ENCODE measurements at regions not wholly inside any gene's neighbourhood (a gene's known extent, or its start where the extent isn't known, plus 50 kb on each side); places are given as distances from the start of the nearest gene placed in this dataset.

DNA sequence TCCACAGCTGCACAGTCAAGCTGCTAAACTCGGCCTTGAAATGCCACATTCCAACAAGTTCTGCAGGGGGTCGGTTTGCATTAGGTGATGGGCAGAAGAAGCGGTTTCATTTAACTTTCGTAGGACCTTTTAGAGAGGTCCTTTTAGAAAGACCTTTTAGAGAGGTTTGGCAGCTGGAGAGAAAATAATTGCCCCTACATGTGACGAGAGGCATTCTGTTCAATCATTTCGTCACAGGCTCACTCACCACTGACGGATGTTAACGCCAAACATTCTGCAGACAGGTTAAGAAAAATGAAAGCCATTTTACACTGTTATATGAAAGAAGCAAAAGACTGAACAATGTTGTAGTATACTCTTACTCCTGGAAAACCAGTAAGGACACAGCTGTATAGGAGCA lies 76.5 kb upstream of the ZNF423 start:
- in situ Hi-C loops (cut with MboI; ENCODE audit: low sequenced_read_pairs, unreplicated experiment), result no loop called here
- TF ChIP-seq CTCF (IDR thresholded peaks at IDR 0.05; ENCODE audit: borderline replicate concordance, control extremely low read depth, extremely low read depth, insufficient read depth, missing control alignments), result no peak
- no peak for DNase-seq (ENCODE audit: low spot score)

GRCh38 chr16:49932946-49933345 lies 77.0 kb upstream of the ZNF423 start:
- in situ Hi-C loops (cut with MboI; ENCODE audit: low sequenced_read_pairs, unreplicated experiment), result no loop called here
- DNase-seq (ENCODE audit: low spot score), result no peak
- no peak for TF ChIP-seq CTCF (IDR thresholded peaks at IDR 0.05; ENCODE audit: borderline replicate concordance, control extremely low read depth, extremely low read depth, insufficient read depth, missing control alignments)

DNA sequence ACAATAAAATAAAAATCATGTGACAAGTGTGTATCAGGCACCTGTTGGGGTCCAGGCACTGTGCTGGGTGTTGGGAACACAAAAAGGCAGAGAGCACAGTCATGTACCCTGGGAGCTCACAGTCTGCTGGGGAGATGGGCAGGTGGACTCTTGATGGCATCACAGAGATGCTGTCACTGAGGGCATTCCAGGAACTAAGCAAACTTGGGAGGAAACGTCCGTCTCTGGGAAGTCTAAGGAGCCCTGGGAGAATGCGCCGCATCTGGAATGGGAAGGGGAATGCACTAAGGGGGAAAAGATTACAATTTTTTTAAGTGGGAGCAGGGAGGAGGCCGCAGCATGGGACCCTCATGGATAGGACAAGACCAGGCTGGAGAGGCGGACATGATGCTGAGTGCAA lies 80.9 kb upstream of the ZNF423 start:
- no peak for DNase-seq (ENCODE audit: low spot score)
- in situ Hi-C loops (cut with MboI; ENCODE audit: low sequenced_read_pairs, unreplicated experiment), result no loop called here
- no peak for TF ChIP-seq CTCF (IDR thresholded peaks at IDR 0.05; ENCODE audit: borderline replicate concordance, control extremely low read depth, extremely low read depth, insufficient read depth, missing control alignments)

- in situ Hi-C loops (cut with MboI; ENCODE audit: low sequenced_read_pairs, unreplicated experiment), result no loop called here
- no peak for TF ChIP-seq CTCF (IDR thresholded peaks at IDR 0.05; ENCODE audit: borderline replicate concordance, control extremely low read depth, extremely low read depth, insufficient read depth, missing control alignments)
- DNase-seq (ENCODE audit: low spot score), result no peak
Measured at GRCh38 chr16:49937886-49938285, 82.0 kb upstream of the ZNF423 start.

GRCh38 chr16:49939495-49939894 lies 83.6 kb upstream of the ZNF423 start:
- no peak for DNase-seq (ENCODE audit: low spot score)
- TF ChIP-seq CTCF (IDR thresholded peaks at IDR 0.05; ENCODE audit: borderline replicate concordance, control extremely low read depth, extremely low read depth, insufficient read depth, missing control alignments), result no peak
- in situ Hi-C loops (cut with MboI; ENCODE audit: low sequenced_read_pairs, unreplicated experiment), result no loop called here

DNA sequence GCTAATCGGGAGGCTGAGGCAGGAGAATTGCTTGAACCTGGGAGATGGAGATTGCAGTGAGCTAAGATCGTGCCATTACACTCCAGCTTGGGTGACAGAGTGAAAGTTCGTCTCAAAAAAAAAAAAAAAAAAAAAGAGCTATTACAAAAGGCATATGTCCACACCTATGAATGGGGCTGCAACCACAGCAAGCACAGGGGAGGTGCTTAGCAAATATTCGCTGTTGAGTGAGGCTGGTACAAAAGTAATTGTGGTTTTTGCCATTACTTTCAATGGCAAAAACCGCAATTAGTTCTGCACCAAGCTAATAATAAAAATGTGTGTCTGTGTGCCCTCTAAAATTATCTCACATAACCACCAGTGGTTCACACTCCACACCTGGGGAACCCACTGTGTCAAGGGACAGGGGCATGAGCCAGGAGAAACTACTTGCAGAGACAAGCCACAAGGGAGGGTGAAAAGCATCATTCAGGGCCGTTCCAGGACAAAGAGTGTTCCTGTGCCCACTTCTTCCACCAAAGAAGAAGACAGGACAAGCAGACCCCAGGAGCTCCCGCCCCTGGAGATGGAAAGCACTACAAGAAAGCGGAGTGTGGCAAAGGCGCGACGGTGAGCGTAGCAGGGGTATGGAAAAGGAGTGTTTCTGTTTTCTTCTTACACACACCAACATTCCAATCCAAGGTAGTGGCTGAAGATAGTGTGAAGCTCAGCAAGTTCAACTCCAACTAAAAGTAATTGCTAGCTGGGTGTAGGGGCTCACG lies 84.4 kb upstream of the CNEP1R1 start:
- TF ChIP-seq CTCF (IDR thresholded peaks at IDR 0.05; ENCODE audit: borderline replicate concordance, control extremely low read depth, extremely low read depth, insufficient read depth, missing control alignments), result no peak
- no peak for DNase-seq (ENCODE audit: low spot score)
- in situ Hi-C loops (cut with MboI; ENCODE audit: low sequenced_read_pairs, unreplicated experiment), result no loop called here

Data from GM13976 (cell line).